ENCODE measurements at regions not wholly inside any gene's neighbourhood (a gene's known extent, or its start where the extent isn't known, plus 50 kb on each side); places are given as distances from the start of the nearest gene placed in this dataset.

- DNase-seq: no peak
Measured at GRCh38 chr22:49213731-49214352, 613.8 kb downstream of the BRD1 start.

- DNase-seq: no peak
Measured at GRCh38 chr22:49212466-49212865, 615.2 kb downstream of the BRD1 start.

- no peak for DNase-seq
Measured at GRCh38 chr22:49212002-49212401, 615.7 kb downstream of the BRD1 start.

GRCh38 chr22:49211176-49211575 lies 616.5 kb downstream of the BRD1 start:
- DNase-seq: no peak

GRCh38 chr22:49210606-49211005 lies 617.1 kb downstream of the BRD1 start:
- no peak for DNase-seq

GRCh38 chr22:49209452-49210195 lies 618.0 kb downstream of the BRD1 start:
- no peak for DNase-seq

- no peak for DNase-seq
Measured at GRCh38 chr22:49208768-49209252, 618.9 kb downstream of the BRD1 start.

- no peak for DNase-seq
Measured at GRCh38 chr22:49208004-49208402, 619.7 kb downstream of the BRD1 start.

- no peak for DNase-seq
Measured at GRCh38 chr22:49207008-49208003, 620.4 kb downstream of the BRD1 start.

GRCh38 chr22:49206281-49206680 lies 621.4 kb downstream of the BRD1 start:
- no peak for DNase-seq

- no peak for DNase-seq
Measured at GRCh38 chr22:49205483-49205800, 622.2 kb downstream of the BRD1 start.

GRCh38 chr22:49204599-49205482 lies 622.8 kb downstream of the BRD1 start:
- no peak for DNase-seq

GRCh38 chr22:49203859-49204598 lies 623.6 kb downstream of the BRD1 start:
- no peak for DNase-seq

GRCh38 chr22:49203091-49203858 lies 624.4 kb downstream of the BRD1 start:
- DNase-seq: no peak

- no peak for DNase-seq
Measured at GRCh38 chr22:49202226-49202625, 625.4 kb downstream of the BRD1 start.

- no peak for DNase-seq
Measured at GRCh38 chr22:49201046-49201970, 626.4 kb downstream of the BRD1 start.

- no peak for DNase-seq
Measured at GRCh38 chr22:49199224-49199623, 628.4 kb downstream of the BRD1 start.

- no peak for DNase-seq
Measured at GRCh38 chr22:49198705-49199084, 629.0 kb downstream of the BRD1 start.

- no peak for DNase-seq
Measured at GRCh38 chr22:49197986-49198704, 629.5 kb downstream of the BRD1 start.

All from stimulated activated CD4-positive, alpha-beta T cell treated with anti-CD3 and anti-CD28 coated beads, Interleukin-4, amount 100 ng/mL, for 24 hours (primary cell).